Choroid plexus epithelial cell (primary cell): ENCODE measurements at regions not wholly inside any gene's neighbourhood (a gene's known extent, or its start where the extent isn't known, plus 50 kb on each side); places are given as distances from the start of the nearest gene placed in this dataset.

Source experiments
- DNase-seq: peaks from one replicate; pipeline ENCODE4 v3.0.0-alpha.2; 2010; ENCODE audit warnings: low read depth
- H3K4me3 ChIP-seq: 2 replicates; pipeline ENCODE4 v1.5.1; 2011; ENCODE audit warnings: low read depth, mild to moderate bottlenecking, control low read depth, low read length, moderate library complexity
- CTCF ChIP-seq: conservative IDR thresholded peaks from 2 replicates; pipeline ENCODE4 v1.5.1; 2011; ENCODE audit warnings: low read depth, mild to moderate bottlenecking, control low read depth, inconsistent platforms, low read length, moderate library complexity

- DNase-seq: no peak
- TF ChIP-seq CTCF: no peak
- no peak overlapping the region for H3K4me3 ChIP-seq
These were observed 79.2 kb upstream of the RBM19 start for GRCh38 chr12:114045349-114045748.

- TF ChIP-seq CTCF: no peak
- H3K4me3 ChIP-seq: no peak overlapping the region
- no peak for DNase-seq
These were observed 75.5 kb upstream of the RBM19 start for GRCh38 chr12:114041590-114041989.

- TF ChIP-seq CTCF: no peak
These were observed 75.0 kb upstream of the RBM19 start for GRCh38 chr12:114041136-114041535.

GRCh38 chr12:114038962-114039361 is 72.8 kb upstream of the RBM19 start:
- no peak for DNase-seq
- H3K4me3 ChIP-seq: no peak overlapping the region
- TF ChIP-seq CTCF: no peak

More at GRCh38 chr12:114041136-114041535, 75.0 kb upstream of the RBM19 start:
- H3K4me3 ChIP-seq: no peak overlapping the region
- DNase-seq: no peak

DNA sequence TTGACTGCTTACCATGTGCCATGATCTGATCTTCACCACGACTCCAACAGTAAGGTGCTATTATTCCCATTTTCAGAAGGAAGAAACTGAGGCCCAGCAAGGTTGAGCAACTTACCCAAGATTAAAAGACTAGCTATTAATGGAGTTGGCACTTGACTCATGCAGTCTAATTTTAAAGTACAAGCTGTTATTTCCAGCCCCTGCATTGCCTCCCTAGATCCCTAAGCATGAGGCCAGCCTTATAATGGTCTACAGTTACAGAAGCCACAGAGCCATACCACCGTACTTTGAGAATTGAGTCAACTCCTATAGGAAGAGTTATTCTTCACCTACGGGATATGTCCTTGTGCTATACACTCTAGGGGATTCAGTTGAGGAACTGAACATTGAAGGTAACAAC is 66.7 kb upstream of the RBM19 start:
- DNase-seq: no peak
- H3K4me3 ChIP-seq: no peak overlapping the region
- no peak for TF ChIP-seq CTCF

DNA sequence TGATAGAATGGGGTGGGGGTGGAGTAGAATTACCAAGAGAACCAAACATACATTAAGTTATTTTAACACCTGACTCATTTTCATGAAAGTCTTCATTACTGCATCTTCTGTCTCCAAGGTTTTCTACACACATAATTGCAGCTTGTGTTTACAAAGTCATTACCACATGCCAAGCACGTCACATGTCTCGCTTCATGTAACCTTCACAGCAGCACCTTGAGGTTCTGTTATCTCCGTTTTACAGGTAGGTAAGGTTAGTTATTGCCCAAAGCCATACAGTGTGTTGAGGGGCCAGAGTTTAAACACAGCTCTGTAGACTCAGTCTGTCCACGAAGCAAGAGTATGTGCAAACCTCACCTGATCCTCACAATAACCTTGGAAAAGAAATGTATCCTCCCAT is 64.3 kb upstream of the RBM19 start:
- H3K4me3 ChIP-seq: no peak overlapping the region
- TF ChIP-seq CTCF: no peak
- no peak for DNase-seq

GRCh38 chr12:114026805-114027204 is 60.7 kb upstream of the RBM19 start:
- no peak for DNase-seq
- no peak for TF ChIP-seq CTCF
- no peak overlapping the region for H3K4me3 ChIP-seq
